ENCODE measurements at regions not wholly inside any gene's neighbourhood (a gene's known extent, or its start where the extent isn't known, plus 50 kb on each side); places are given as distances from the start of the nearest gene placed in this dataset.

- no peak for FAIRE-seq
Measured at GRCh38 chr16:49068224-49068623, 213.4 kb downstream of the CBLN1 start.

- no peak for FAIRE-seq
Measured at GRCh38 chr16:49067776-49068175, 213.9 kb downstream of the CBLN1 start.

GRCh38 chr16:49061137-49061714 lies 220.4 kb downstream of the CBLN1 start:
- no peak for FAIRE-seq

DNA sequence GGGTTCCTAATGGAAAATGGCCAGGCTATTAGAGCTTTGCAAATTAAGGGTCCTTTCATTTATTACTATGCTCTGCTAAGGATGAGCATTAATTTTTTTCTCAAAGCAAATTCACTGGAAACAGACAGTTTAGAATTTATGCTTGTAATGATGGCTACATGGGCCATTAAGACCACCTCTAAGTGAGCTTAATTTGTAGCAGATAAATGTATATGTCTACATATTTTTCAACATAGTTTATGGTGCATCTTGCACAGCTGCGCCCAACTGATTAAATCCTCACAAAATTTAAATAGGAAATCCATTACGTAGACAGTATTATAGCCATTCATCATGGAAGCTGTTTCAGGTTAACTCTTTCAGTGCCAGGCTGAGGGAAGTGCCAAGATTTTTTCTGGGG lies 220.9 kb downstream of the CBLN1 start:
- FAIRE-seq = no peak

- no peak for FAIRE-seq
Measured at GRCh38 chr16:49058382-49058781, 223.3 kb downstream of the CBLN1 start.

GRCh38 chr16:49057936-49058335 lies 223.7 kb downstream of the CBLN1 start:
- FAIRE-seq = no peak

DNA sequence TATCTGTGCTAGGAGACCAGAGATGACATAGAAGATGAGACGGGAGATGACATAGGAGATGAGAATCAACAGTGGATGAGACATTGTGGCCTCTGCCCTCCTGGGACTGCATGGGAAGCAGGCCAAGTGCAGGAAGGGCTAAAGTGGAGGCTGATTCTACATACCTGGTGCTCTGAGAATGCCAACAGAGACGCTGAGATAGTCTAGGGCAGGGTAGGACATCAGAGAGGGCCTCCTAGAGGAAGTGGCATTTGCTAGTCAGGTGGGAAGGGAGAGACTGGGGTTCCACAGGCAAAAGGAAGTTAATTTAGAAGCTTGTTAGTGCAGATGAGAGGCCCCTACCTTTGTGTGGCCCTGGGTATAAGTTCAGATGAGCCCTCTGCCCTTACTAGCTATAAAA lies 224.2 kb downstream of the CBLN1 start:
- FAIRE-seq = no peak

- FAIRE-seq = no peak
Measured at GRCh38 chr16:49056546-49056945, 225.1 kb downstream of the CBLN1 start.

DNA sequence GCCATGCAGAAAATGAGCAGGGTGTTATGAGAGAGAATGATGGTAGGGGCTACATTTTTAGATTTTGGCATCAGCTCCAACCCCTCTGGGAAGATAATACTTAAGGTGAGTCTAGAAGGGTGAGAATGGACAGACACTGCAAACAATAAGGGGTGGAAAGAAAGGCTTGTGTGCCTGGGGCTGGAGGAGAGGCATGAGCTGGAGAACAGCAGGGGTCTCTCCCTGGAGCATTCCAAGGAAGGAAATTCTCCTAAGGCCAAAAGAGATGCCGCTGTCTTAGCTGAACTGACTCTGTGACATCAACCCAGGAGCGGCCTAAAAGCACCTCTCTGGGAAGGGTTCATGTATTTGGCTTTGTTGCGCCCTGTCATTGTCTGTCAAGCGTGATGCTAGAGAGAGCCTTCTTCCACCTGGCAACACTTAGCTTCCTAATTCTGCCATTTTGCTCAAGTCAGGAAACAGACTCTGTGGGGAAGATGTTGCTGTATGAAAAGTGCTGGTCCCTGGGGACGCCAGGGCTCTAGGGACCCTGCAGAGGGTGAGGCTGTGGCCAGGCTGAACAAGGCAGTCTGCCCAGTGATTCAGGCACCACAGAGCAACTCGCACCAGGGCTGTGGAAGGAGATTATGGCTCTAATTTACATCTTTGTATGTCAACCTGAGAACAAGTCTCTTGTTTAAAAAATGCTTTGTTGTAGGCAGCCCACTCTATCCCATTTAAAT lies 225.7 kb downstream of the CBLN1 start:
- FAIRE-seq = no peak

GRCh38 chr16:49055291-49055690 lies 226.3 kb downstream of the CBLN1 start:
- no peak for FAIRE-seq

- FAIRE-seq = no peak
Measured at GRCh38 chr16:49054606-49055005, 227.0 kb downstream of the CBLN1 start.

DNA sequence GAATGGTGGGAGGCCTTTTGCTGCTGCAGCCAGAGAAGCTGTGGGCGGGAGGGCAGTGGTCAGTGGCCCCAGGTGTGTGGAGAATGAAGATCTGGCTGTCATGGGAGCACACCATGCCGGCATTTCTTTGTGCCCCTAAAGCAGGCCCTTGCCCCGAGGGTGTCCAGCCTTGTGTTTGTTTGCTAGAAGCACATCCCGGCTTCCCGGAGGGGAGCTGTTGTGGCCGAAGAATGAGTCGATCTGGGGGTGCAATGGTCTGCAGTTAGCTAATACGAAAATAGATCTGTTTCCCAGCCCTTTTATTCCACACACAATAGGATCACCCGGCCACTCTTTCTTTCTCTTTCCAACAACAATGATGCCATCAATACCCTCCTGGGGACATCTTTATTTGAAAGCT lies 228.8 kb downstream of the CBLN1 start:
- no peak for FAIRE-seq

DNA sequence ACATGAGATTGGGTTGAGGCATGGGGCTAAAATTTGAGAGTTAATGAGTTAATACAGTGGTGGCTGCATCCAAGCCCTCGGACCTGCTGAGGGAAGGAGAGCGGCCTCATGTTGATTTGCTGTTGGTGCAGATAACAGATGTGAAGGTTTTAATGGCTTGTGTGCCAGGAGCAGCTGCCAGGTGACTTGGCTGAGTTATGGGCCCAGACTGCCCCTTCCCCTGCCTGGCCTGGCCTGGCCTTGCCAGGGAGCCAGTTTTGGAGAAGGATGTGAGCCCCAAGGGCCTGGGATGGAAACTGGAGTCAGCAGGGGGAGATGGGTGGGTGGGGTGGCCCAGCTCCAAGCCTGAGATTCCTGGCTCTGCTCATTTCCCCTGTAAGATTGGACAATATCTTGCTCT lies 230.1 kb downstream of the CBLN1 start:
- no peak for FAIRE-seq

- no peak for FAIRE-seq
Measured at GRCh38 chr16:49050607-49051006, 231.0 kb downstream of the CBLN1 start.

DNA sequence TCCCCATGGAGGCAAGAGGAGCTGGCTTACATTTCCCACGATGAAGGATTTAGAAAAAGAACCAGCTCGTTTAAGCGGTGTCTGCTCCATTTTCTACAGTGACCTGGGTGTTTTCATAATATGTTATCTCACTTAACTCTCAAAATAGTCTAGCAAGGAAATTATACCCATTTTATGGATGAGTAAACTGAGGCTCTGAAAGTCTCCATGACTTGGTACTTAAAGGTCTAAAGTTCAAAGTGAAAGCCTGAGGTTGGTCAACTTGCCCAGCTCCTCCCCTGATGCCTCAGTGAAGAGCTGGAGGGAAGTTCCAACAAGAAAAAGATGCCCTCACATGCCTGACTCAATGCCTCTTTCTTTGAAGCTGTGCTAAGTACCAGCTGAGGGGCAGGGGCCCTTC lies 232.0 kb downstream of the CBLN1 start:
- no peak for FAIRE-seq

DNA sequence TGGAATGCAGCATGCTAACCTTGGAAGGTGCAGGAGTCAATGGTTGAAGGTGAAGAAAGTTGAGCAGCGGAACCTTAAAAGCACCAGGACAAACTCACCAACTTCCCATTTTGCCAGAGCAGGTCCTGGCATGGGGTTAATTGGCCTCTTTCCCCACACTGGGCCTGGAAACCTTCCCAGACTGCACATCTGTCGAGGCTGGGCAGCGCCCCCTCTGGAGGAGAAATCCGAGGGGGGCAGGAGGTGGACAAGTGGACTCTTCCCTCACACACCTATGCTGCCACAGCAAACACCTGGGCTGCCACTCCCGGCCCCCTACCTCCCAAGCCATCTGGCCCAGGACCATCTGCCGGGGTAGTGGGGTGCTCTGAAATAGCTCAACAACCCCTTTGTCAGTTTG lies 232.4 kb downstream of the CBLN1 start:
- no peak for FAIRE-seq

- FAIRE-seq = no peak
Measured at GRCh38 chr16:49048557-49048956, 233.1 kb downstream of the CBLN1 start.

DNA sequence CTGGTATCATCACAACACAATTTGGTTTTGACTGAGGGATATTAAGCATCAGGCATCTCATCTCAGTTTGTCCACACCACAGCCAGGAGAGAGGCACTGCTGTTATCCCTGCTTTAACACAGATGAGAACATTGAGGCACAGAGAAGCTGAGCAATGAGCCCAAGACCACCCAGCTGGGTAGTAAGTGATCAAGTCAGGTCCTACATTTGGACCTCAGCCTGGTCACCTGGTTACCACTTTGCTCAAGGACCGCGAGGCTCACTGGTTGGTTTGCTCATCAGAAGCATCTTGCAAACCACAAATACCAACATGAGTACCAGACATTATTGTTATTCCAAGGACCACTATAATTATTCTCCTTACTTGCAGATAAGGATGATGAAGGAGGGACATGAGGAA lies 245.5 kb downstream of the CBLN1 start:
- no peak for FAIRE-seq

GRCh38 chr16:49027420-49027819 lies 254.2 kb downstream of the CBLN1 start:
- no peak for FAIRE-seq

DNA sequence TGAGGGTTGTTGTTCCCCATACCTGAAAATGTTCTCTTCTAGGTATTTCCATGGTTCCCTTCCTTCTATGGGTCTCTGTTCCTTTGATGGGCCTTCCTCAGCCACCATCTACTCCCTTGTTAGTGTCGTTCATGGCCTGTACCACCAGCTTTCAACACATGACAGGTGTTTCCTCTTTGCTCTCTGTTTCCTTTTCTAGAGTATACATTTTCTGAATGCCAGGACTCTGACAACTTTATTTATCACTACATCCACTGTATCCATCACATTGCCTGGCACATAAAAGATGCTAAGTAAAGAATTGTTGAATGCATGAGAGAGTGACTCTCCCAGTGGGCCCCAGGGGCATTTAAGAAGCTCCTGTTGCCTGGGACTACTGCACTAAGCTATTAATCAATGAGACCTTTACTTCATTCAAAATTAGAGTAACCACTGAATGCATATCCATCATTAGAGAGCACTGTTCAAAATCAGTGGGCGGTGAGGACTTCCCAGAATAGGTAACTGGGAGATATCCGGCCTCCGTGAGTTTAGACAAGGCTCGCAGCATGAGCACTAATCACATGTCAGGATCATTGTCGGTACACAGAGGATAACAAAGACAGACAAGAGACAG lies 255.0 kb downstream of the CBLN1 start:
- FAIRE-seq = no peak

GRCh38 chr16:49024896-49025295 lies 256.7 kb downstream of the CBLN1 start:
- no peak for FAIRE-seq

DNA sequence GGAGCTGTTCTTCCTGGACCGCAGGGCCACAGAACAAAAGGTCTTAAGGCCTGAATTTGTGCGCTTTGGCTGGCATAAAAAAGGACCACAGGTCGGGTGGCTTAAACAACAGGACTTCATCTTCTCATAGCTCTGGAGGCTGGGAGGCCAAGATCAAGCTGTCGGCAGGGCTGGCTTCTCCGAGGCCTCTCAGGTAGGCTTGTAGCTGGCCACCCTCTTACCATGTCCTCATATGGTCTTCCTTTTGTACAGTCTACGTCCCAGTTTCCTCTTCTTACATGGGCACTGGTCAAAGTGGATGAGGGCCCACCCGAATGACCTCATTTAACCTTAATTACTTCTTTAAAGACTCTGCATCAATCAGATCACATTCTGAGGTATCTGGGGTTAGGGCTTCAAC lies 257.6 kb downstream of the CBLN1 start:
- no peak for FAIRE-seq

- no peak for FAIRE-seq
Measured at GRCh38 chr16:49023050-49023449, 258.6 kb downstream of the CBLN1 start.

DNA sequence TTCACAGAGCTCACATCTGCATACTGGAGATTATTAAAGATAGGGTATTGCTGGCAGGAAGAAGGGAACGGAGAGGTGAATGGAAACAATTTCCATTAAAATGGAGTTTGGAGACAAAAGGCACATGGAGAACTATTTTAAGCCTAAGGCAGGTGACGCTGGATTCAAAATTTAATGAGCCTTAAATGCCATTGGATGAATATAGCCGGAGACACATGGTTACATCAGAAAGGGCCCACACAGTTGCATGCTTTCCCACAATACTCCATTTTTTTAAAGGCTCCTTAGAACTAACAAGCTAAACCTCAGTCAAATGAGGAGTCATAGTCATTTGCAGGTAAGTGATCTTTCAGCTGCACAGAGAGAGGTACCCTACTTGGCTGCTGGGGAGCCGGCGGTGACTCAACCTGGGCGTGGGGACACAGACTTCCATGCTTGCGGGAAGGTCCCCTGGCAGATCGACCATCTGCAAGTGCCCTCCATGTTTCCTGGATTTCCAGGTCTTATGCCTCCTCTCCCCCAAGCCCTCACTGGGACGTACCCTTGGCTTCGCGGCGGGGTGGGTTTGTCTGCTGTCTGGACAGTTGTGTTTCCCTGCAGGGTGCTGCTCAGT lies 259.2 kb downstream of the CBLN1 start:
- FAIRE-seq = no peak

All from colon (tissue), 2 donors.